22Rv1 (cell line): ENCODE measurements at regions not wholly inside any gene's neighbourhood (a gene's known extent, or its start where the extent isn't known, plus 50 kb on each side); places are given as distances from the start of the nearest gene placed in this dataset.

Experiments used
- CTCF ChIP-seq: fragments of 450-650 bp; IDR thresholded peaks from 2 replicates; pipeline ENCODE4 v1.5.1; 2017; ENCODE audit warnings: mild to moderate bottlenecking
- ZFX ChIP-seq: fragments of 450-650 bp; IDR thresholded peaks from 2 replicates; pipeline ENCODE4 v1.6.1; 2017; ENCODE audit warnings: antibody characterized with exemption, borderline replicate concordance

- TF ChIP-seq CTCF (no peak), ZFX (no peak)
Measured at GRCh38 chr3:61360297-61360965, 109.2 kb upstream of the FHIT start.
